H1 (cell line): ENCODE measurements at regions not wholly inside any gene's neighbourhood (a gene's known extent, or its start where the extent isn't known, plus 50 kb on each side); places are given as distances from the start of the nearest gene placed in this dataset.

ENCODE experiments used
- FOSL1 ChIP-seq: IDR thresholded peaks from 2 replicates; pipeline ENCODE4 v1.6.1; 2011; ENCODE audit warnings: mild to moderate bottlenecking, low read depth, low read length, moderate library complexity; ENCODE audit not compliant: insufficient read depth
- GABPA ChIP-seq: IDR thresholded peaks from 2 replicates; pipeline ENCODE4 v1.6.1; 2011; ENCODE audit warnings: mild to moderate bottlenecking, low read length, moderate library complexity, borderline replicate concordance; ENCODE audit not compliant: insufficient read depth
- KDM4A ChIP-seq: IDR thresholded peaks from one replicate; pipeline ENCODE4 v1.7.1; 2012; ENCODE audit warnings: low read depth, mild to moderate bottlenecking, moderate library complexity, low read length, inconsistent platforms; ENCODE audit not compliant: severe bottlenecking
- KDM5A ChIP-seq: fragments of 200-600 bp; IDR thresholded peaks from 2 replicates; pipeline ENCODE4 v1.7.1; 2012; ENCODE audit warnings: mild to moderate bottlenecking, low read length, inconsistent platforms, mixed read lengths
- MAFK ChIP-seq: IDR thresholded peaks from 2 replicates; pipeline ENCODE4 v1.6.1; 2012; ENCODE audit warnings: low read depth, mild to moderate bottlenecking, improper control_type of control experiment, low read length
- NRF1 ChIP-seq: IDR thresholded peaks from 2 replicates; pipeline ENCODE4 v1.6.1; 2011; ENCODE audit warnings: mild to moderate bottlenecking, low read depth, low read length, improper control_type of control experiment
- POLR2AphosphoS5 ChIP-seq: IDR thresholded peaks from 2 replicates; pipeline ENCODE4 v1.6.1; 2011; ENCODE audit warnings: low read depth, low read length
- POU5F1 ChIP-seq: IDR thresholded peaks from 2 replicates; pipeline ENCODE4 v1.6.1; 2011; ENCODE audit warnings: low read depth, mild to moderate bottlenecking, low read length, moderate library complexity
- SIX5 ChIP-seq: IDR thresholded peaks from 2 replicates; pipeline ENCODE4 v1.6.1; 2011; ENCODE audit warnings: mild to moderate bottlenecking, low read depth, low read length
- SP2 ChIP-seq: IDR thresholded peaks from 2 replicates; pipeline ENCODE4 v1.6.1; 2012; ENCODE audit warnings: mild to moderate bottlenecking, low read length, inconsistent platforms
- TAF7 ChIP-seq: optimal IDR thresholded peaks from 2 replicates; pipeline ENCODE3; 2011; ENCODE audit warnings: low read depth, mild to moderate bottlenecking, inconsistent platforms, low read length, moderate library complexity, borderline replicate concordance
- TF ChIP-seq, protein P1 (sequence below): IDR thresholded peaks from 2 replicates; pipeline ENCODE4 v1.6.1; 2011; ENCODE audit warnings: low read depth, mild to moderate bottlenecking, low read length; ENCODE audit not compliant: insufficient read depth

DNA sequence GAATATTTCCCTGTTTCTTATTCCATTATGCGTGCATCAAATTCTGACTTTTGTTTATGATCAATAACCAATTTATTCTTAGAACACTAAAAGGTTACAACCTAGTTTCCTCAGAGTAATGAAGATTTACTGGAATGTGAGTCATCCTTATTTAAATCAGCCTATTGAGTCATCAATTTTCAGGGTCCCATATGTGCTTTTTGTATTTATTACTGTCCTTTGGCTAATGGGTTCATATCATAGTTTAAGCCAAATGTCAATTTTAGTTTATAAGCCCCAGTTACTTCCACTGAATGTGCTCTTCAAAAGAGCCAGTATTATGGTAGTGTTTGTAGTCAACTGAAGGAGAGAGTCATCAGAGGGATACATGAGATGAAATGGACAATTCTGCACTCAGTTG is 359.2 kb downstream of the PRR16 start (continued):
- TF ChIP-seq POLR2AphosphoS5: no peak
- TF ChIP-seq SIX5: no peak
- no peak for TF ChIP-seq TAF7
- no peak for TF ChIP-seq KDM4A
- TF ChIP-seq NRF1: no peak
- no peak for TF ChIP-seq SP2
- no peak for TF ChIP-seq FOSL1
- no peak for TF ChIP-seq POU5F1
- TF ChIP-seq GABPA: no peak
- TF ChIP-seq, protein P1, sequence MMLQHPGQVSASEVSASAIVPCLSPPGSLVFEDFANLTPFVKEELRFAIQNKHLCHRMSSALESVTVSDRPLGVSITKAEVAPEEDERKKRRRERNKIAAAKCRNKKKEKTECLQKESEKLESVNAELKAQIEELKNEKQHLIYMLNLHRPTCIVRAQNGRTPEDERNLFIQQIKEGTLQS: no peak
- no peak for TF ChIP-seq KDM5A
- no peak for TF ChIP-seq MAFK
